IMR-90 (cell line): ENCODE measurements at regions not wholly inside any gene's neighbourhood (a gene's known extent, or its start where the extent isn't known, plus 50 kb on each side); places are given as distances from the start of the nearest gene placed in this dataset.

Source experiments
- ATAC-seq: fragments of 200-7000 bp; cut with Tn5 transposase; 2 replicates; pipeline ENCODE4 v1.9.1; 2020; ENCODE audit warnings: low read depth, mild to moderate bottlenecking, moderate library complexity
- BruUV-seq: library from RNA; stranded (reverse); fragments of 400-500 nt; replicated peaks from 2 replicates; lab custom pipeline; 2021; lab: Mats Ljungman, UMichigan
- CTCF ChIA-PET: fragments of 300-600 bp; formaldehyde crosslinking; extraction: SDS; loops from one replicate; lab custom pipeline; 2021; ENCODE audit warnings: antibody characterized with exemption; lab: Yijun Ruan, JAX
- POLR2A ChIA-PET: fragments of 300-600 bp; sonication (Branson Sonifier 250); formaldehyde crosslinking; loops from one replicate; lab custom pipeline; 2022; ENCODE audit warnings: antibody characterized with exemption; ENCODE audit not compliant: unreplicated experiment; lab: Charles Lee
- DNase-seq: peaks from one replicate; pipeline ENCODE4 v3.0.0; 2013
- H2AFZ ChIP-seq: replicated peaks from 2 replicates; pipeline ENCODE3; 2013; ENCODE audit warnings: low read length, mild to moderate bottlenecking; ENCODE audit not compliant: poor library complexity
- H2AK5ac ChIP-seq: 2 replicates; pipeline ENCODE4 v1.6.1; 2013; ENCODE audit warnings: low read depth, low read length, inconsistent platforms
- H2AK9ac ChIP-seq: replicated peaks from 2 replicates; pipeline ENCODE3; 2013; ENCODE audit warnings: mild to moderate bottlenecking, low read depth, low read length, moderate library complexity; ENCODE audit not compliant: poor library complexity
- H2BK120ac ChIP-seq: 2 replicates; pipeline ENCODE4 v1.6.1; 2013; ENCODE audit warnings: low read depth, low read length, inconsistent platforms
- H2BK15ac ChIP-seq: 3 replicates; pipeline ENCODE4 v1.6.1; 2013; ENCODE audit warnings: low read depth, low read length, inconsistent platforms
- H2BK20ac ChIP-seq: 2 replicates; pipeline ENCODE4 v1.6.1; 2013; ENCODE audit warnings: low read depth, mild to moderate bottlenecking, inconsistent platforms, low read length, moderate library complexity
- H2BK5ac ChIP-seq: 2 replicates; pipeline ENCODE4 v1.6.1; 2013; ENCODE audit warnings: mild to moderate bottlenecking, low read depth, low read length, inconsistent platforms; ENCODE audit not compliant: poor library complexity, severe bottlenecking
- H3K14ac ChIP-seq: replicated peaks from 2 replicates; pipeline ENCODE4 v1.6.1; 2013; ENCODE audit warnings: low read depth, low read length, inconsistent platforms
- H3K18ac ChIP-seq: 2 replicates; pipeline ENCODE4 v1.6.1; 2013; ENCODE audit warnings: low read depth, low read length, control low read depth
- H3K23ac ChIP-seq: 2 replicates; pipeline ENCODE4 v1.6.1; 2013; ENCODE audit warnings: low read depth, low read length, inconsistent platforms
- H3K27ac ChIP-seq: 2 replicates; pipeline ENCODE4 v1.5.1; 2013; ENCODE audit warnings: mild to moderate bottlenecking, control low read depth, low read length; ENCODE audit not compliant: insufficient read depth
- H3K27me3 ChIP-seq: 2 replicates; pipeline ENCODE4 v1.6.1; 2013; ENCODE audit warnings: low read length; ENCODE audit not compliant: control insufficient read depth, insufficient read depth
- H3K36me3 ChIP-seq: 2 replicates; pipeline ENCODE4 v1.6.1; 2013; ENCODE audit warnings: low read length, mixed read lengths; ENCODE audit not compliant: control insufficient read depth, insufficient read depth
- H3K4ac ChIP-seq: 2 replicates; pipeline ENCODE4 v1.6.1; 2013; ENCODE audit warnings: low read depth, low read length, inconsistent platforms
- H3K4me1 ChIP-seq: 2 replicates; pipeline ENCODE4 v1.6.1; 2013; ENCODE audit warnings: low read length, mixed read lengths; ENCODE audit not compliant: control insufficient read depth, insufficient read depth
- H3K4me2 ChIP-seq: 2 replicates; pipeline ENCODE4 v1.6.1; 2013; ENCODE audit warnings: low read depth, mild to moderate bottlenecking, control low read depth, low read length, moderate library complexity
- H3K4me3 ChIP-seq: 2 replicates; pipeline ENCODE4 v1.5.1; 2013; ENCODE audit warnings: low read depth, mild to moderate bottlenecking, control low read depth, low read length, moderate library complexity; ENCODE audit not compliant: insufficient read depth
- H3K56ac ChIP-seq: 2 replicates; pipeline ENCODE4 v1.6.1; 2013; ENCODE audit warnings: low read length, inconsistent platforms; ENCODE audit not compliant: insufficient read depth; ENCODE audit errors: extremely low read depth
- H3K79me1 ChIP-seq, 2 experiments: 2 replicates each; pipeline ENCODE4 v1.6.1; 2013; ENCODE audit warnings: low read length in 2 of 2, inconsistent platforms in 1 of 2, low read depth in 1 of 2
- H3K9ac ChIP-seq: 2 replicates; pipeline ENCODE4 v1.6.1; 2013; ENCODE audit warnings: low read depth, low read length, control low read depth
- H3K9me1 ChIP-seq: 2 replicates; pipeline ENCODE4 v1.6.1; 2013; ENCODE audit warnings: low read length, inconsistent platforms; ENCODE audit not compliant: insufficient read depth
- H3K9me3 ChIP-seq: 2 replicates; pipeline ENCODE4 v1.6.1; 2013; ENCODE audit warnings: low read length; ENCODE audit not compliant: control insufficient read depth, insufficient read depth
- H4K20me1 ChIP-seq: 2 replicates; pipeline ENCODE4 v1.6.1; 2013; ENCODE audit warnings: low read length, inconsistent platforms; ENCODE audit not compliant: insufficient read depth
- H4K5ac ChIP-seq: 2 replicates; pipeline ENCODE4 v1.6.1; 2013; ENCODE audit warnings: mild to moderate bottlenecking, low read depth, low read length, control low read depth
- H4K8ac ChIP-seq, 2 experiments: 2 replicates each; pipeline ENCODE4 v1.6.1; 2013; ENCODE audit warnings: low read depth in 2 of 2, low read length in 2 of 2, control low read depth in 1 of 2, inconsistent platforms in 1 of 2
- H4K91ac ChIP-seq: 2 replicates; pipeline ENCODE4 v1.6.1; 2013; ENCODE audit warnings: low read depth, low read length, inconsistent platforms; ENCODE audit not compliant: insufficient read depth
- BHLHE40 ChIP-seq: fragments of 150-350 bp; IDR thresholded peaks from 2 replicates; pipeline ENCODE4 v1.6.1; 2016; ENCODE audit warnings: mild to moderate bottlenecking, low read depth, low read length
- CTCF ChIP-seq: conservative IDR thresholded peaks from 2 replicates; pipeline ENCODE4 v1.5.1; 2012; ENCODE audit warnings: mild to moderate bottlenecking, low read depth, low read length, improper control_type of control experiment
- ELK1 ChIP-seq: fragments of 150-350 bp; IDR thresholded peaks from 2 replicates; pipeline ENCODE4 v1.6.1; 2016; ENCODE audit warnings: low read depth, mild to moderate bottlenecking, low read length, moderate library complexity, borderline replicate concordance
- MAFK ChIP-seq: IDR thresholded peaks from 2 replicates; pipeline ENCODE4 v1.6.1; 2012; ENCODE audit warnings: low read depth, low read length, improper control_type of control experiment
- NFE2L2 ChIP-seq: fragments of 150-350 bp; IDR thresholded peaks from 2 replicates; pipeline ENCODE4 v1.6.1; 2016; ENCODE audit warnings: low read depth, mild to moderate bottlenecking, low read length
- RFX5 ChIP-seq: IDR thresholded peaks from 2 replicates; pipeline ENCODE4 v1.8.0; 2012; ENCODE audit warnings: low read depth, mild to moderate bottlenecking, low read length, moderate library complexity
- SMC3 ChIP-seq: fragments of 150-350 bp; IDR thresholded peaks from 2 replicates; pipeline ENCODE4 v1.6.1; 2016; ENCODE audit warnings: low read depth, mild to moderate bottlenecking, antibody characterized with exemption, low read length, moderate library complexity
- USF2 ChIP-seq: fragments of 150-350 bp; IDR thresholded peaks from 2 replicates; pipeline ENCODE4 v1.6.1; 2017; ENCODE audit warnings: mild to moderate bottlenecking, antibody characterized with exemption, low read length, low read depth
- dilution Hi-C: fragments of 300-500 bp; cut with HindIII; formaldehyde crosslinking; loops from one replicate; pipeline ENCODE4 v1.14.3; 2018; ENCODE audit warnings: low sequenced_read_pairs; ENCODE audit not compliant: unreplicated experiment
- in situ Hi-C: fragments of 300-500 bp; cut with MboI; formaldehyde crosslinking; loops from 3 replicates; pipeline ENCODE4 v1.14.3; 2019; ENCODE audit warnings: low sequenced_read_pairs, inconsistent platforms, mixed read lengths
- intact Hi-C: fragments of 100-400 bp; cut with micrococcal nuclease; formaldehyde crosslinking; loops from 2 replicates; pipeline ENCODE4 v1.10.0; 2022

- no peak overlapping the region for H2BK120ac ChIP-seq
- H3K4me1 ChIP-seq, result no peaks in the 10 kb centered on the region
- DNase-seq (no peak), ATAC-seq (no peak)
- H2BK20ac ChIP-seq, result no peak overlapping the region
- no peaks in the 10 kb centered on the region for H3K36me3 ChIP-seq
- no peaks in the 10 kb centered on the region for H4K20me1 ChIP-seq
- H2AFZ ChIP-seq, result no peak overlapping the region
- H2BK15ac ChIP-seq, result no peak overlapping the region
- H3K14ac ChIP-seq, result no peak overlapping the region
- in situ Hi-C loops (no loop called here), dilution Hi-C loops (no loop called here), intact Hi-C loops (no loop called here)
- no peak overlapping the region for H3K4me2 ChIP-seq
- H3K9ac ChIP-seq, result no peak overlapping the region
- POLR2A ChIA-PET, result no interaction called here
- H4K8ac ChIP-seq, result no peak overlapping the region
- no peak overlapping the region for H3K27ac ChIP-seq
- H3K23ac ChIP-seq, result no peak overlapping the region
- no peak overlapping the region for H3K18ac ChIP-seq
- H2AK9ac ChIP-seq, result no peak overlapping the region
- no peaks in the 10 kb centered on the region for H3K9me3 ChIP-seq
- no peak overlapping the region for H4K5ac ChIP-seq
- CTCF ChIA-PET, result no interaction called here
- H2AK5ac ChIP-seq, result no peak overlapping the region
- no peaks in the 10 kb centered on the region for H3K9me1 ChIP-seq
- H2BK5ac ChIP-seq, result no peak overlapping the region
- H3K4me3 ChIP-seq, result no peak overlapping the region
- TF ChIP-seq BHLHE40 (no peak), MAFK (no peak), USF2 (no peak), SMC3 (no peak), NFE2L2 (no peak), CTCF (no peak), ELK1 (no peak), RFX5 (no peak)
- H3K27me3 ChIP-seq, result no peaks in the 10 kb centered on the region
- no peak overlapping the region for H3K56ac ChIP-seq
- no TSS peak for BruUV-seq
- H3K79me1 ChIP-seq, result no peaks in the 10 kb centered on the region
- no peak overlapping the region for H4K91ac ChIP-seq
- no peak overlapping the region for H3K4ac ChIP-seq
These were observed 1544.6 kb upstream of the B3GALT2 start for GRCh38 chr1:194731025-194731424.
